ENCODE measurements at regions not wholly inside any gene's neighbourhood (a gene's known extent, or its start where the extent isn't known, plus 50 kb on each side); places are given as distances from the start of the nearest gene placed in this dataset.

GRCh38 chr6:113586413-113587077 lies 270.6 kb upstream of the MARCKS start:
- Histone ChIP-seq H3K9me3 (no peaks in the 10 kb centered on the region), H3K27ac (no peak overlapping the region), H3K27me3 (no peaks in the 10 kb centered on the region), H3K36me3 (no peaks in the 10 kb centered on the region), H3K4me1 (no peaks in the 10 kb centered on the region), H3K4me3 (no peak overlapping the region)
- intact Hi-C loops (cut with DNase I; ENCODE audit: low total_unique reads): no loop called here
- TF ChIP-seq CTCF (IDR thresholded peaks at IDR 0.05): no peak
- no peak for DNase-seq

GRCh38 chr6:113587078-113587699 lies 270.0 kb upstream of the MARCKS start:
- no peaks in the 10 kb centered on the region for H3K4me1 ChIP-seq
- no peak for TF ChIP-seq CTCF (IDR thresholded peaks at IDR 0.05)
- DNase-seq: no peak
- no peaks in the 10 kb centered on the region for H3K9me3 ChIP-seq
- no peaks in the 10 kb centered on the region for H3K36me3 ChIP-seq
- H3K27me3 ChIP-seq: no peaks in the 10 kb centered on the region
- intact Hi-C loops (cut with DNase I; ENCODE audit: low total_unique reads): no loop called here
- H3K27ac ChIP-seq: no peak overlapping the region
- H3K4me3 ChIP-seq: no peak overlapping the region

- no peak for DNase-seq
- no peaks in the 10 kb centered on the region for H3K36me3 ChIP-seq
- no peak overlapping the region for H3K27ac ChIP-seq
- H3K9me3 ChIP-seq: no peaks in the 10 kb centered on the region
- no peaks in the 10 kb centered on the region for H3K27me3 ChIP-seq
- TF ChIP-seq CTCF (IDR thresholded peaks at IDR 0.05): no peak
- intact Hi-C loops (cut with DNase I; ENCODE audit: low total_unique reads): no loop called here
- H3K4me3 ChIP-seq: no peak overlapping the region
- no peaks in the 10 kb centered on the region for H3K4me1 ChIP-seq
Observed at GRCh38 chr6:113588646-113589045, 268.5 kb upstream of the MARCKS start.

- H3K9me3 ChIP-seq: no peaks in the 10 kb centered on the region
- DNase-seq: no peak
- peaks cover 0 to 19% (median 15%) of the 10 kb centered on the region in 4 donors for H3K4me1 ChIP-seq
- H3K27me3 ChIP-seq: no peaks in the 10 kb centered on the region
- H3K36me3 ChIP-seq: no peaks in the 10 kb centered on the region
- TF ChIP-seq CTCF (IDR thresholded peaks at IDR 0.05): no peak
- intact Hi-C loops (cut with DNase I; ENCODE audit: low total_unique reads): no loop called here
- H3K4me3 ChIP-seq: no peak overlapping the region
- H3K27ac ChIP-seq: no peak overlapping the region
Observed at GRCh38 chr6:113591896-113592827, 265.0 kb upstream of the MARCKS start.

DNA sequence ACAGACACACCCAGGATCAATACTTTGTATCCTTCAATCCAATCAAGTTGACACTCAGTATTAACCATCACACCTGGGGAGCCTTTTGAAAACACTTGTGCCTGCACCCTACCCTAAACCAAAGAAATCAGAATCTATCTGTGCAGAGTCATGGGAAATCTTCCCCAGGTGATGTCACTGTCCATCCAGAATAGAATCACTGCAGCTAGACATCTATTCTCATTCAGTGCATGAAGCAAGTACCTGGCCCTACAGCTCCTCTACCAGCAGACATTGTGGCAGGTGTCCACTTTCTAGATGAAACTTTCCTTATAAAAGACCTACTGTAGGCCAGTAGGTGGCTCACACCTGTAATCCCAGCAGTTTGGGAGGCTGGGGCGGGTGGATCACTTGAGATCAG lies 262.4 kb upstream of the MARCKS start:
- Histone ChIP-seq H3K27me3 (no peaks in the 10 kb centered on the region), H3K9me3 (no peaks in the 10 kb centered on the region), H3K27ac (no peak overlapping the region), H3K36me3 (no peaks in the 10 kb centered on the region), H3K4me3 (no peak overlapping the region), H3K4me1 (peaks cover 0 to 24% (median 16%) of the 10 kb centered on the region in 4 donors)
- DNase-seq: no peak
- intact Hi-C loops (cut with DNase I; ENCODE audit: low total_unique reads): no loop called here
- no peak for TF ChIP-seq CTCF (IDR thresholded peaks at IDR 0.05)

Data from tibial artery (tissue), 4 donors.